ENCODE measurements at regions not wholly inside any gene's neighbourhood (a gene's known extent, or its start where the extent isn't known, plus 50 kb on each side); places are given as distances from the start of the nearest gene placed in this dataset.

GRCh38 chr9:38153152-38153909 lies 84.3 kb upstream of the SHB start:
- BruUV-seq (replicated peaks): no TSS peak
- intact Hi-C loops (cut with micrococcal nuclease): no loop called here
- H3K4me1 ChIP-seq (ENCODE audit: insufficient read depth, low read length): no peaks in the 10 kb centered on the region
- H3K9me3 ChIP-seq (ENCODE audit: low read length): no peaks in the 10 kb centered on the region
- H3K27ac ChIP-seq (ENCODE audit: low read length): no peak overlapping the region
- TF ChIP-seq CTCF (conservative IDR thresholded peaks at IDR 0.05; ENCODE audit: low read depth, low read length) (no peak), EZH2 (IDR thresholded peaks at IDR 0.05; ENCODE audit: low read length, unreplicated experiment) (no peak), EZH2phosphoT487 (IDR thresholded peaks at IDR 0.05; ENCODE audit: borderline replicate concordance, low read length) (no peak)
- no peak overlapping the region for H2AFZ ChIP-seq (ENCODE audit: low read length)
- H3K9ac ChIP-seq (ENCODE audit: low read length): no peak overlapping the region
- H3K27me3 ChIP-seq (ENCODE audit: low read length): no peaks in the 10 kb centered on the region
- H3K36me3 ChIP-seq (ENCODE audit: low read depth, low read length): no peaks in the 10 kb centered on the region
- no peak overlapping the region for H3K4me2 ChIP-seq (ENCODE audit: low read length)
- no peaks in the 10 kb centered on the region for H3K9me2 ChIP-seq (replicated peaks; ENCODE audit: low read length)
- H3K4me3 ChIP-seq (ENCODE audit: low read length): no peak overlapping the region
- no peaks in the 10 kb centered on the region for H3F3A ChIP-seq (ENCODE audit: low read length, unreplicated experiment)
- ChIA-PET CTCF (no interaction called here), POLR2A (ENCODE audit: unreplicated experiment) (no interaction called here)
- no peaks in the 10 kb centered on the region for H3K79me2 ChIP-seq (ENCODE audit: low read length)
- H4K20me1 ChIP-seq (ENCODE audit: low read length): no peaks in the 10 kb centered on the region
- ATAC-seq (no peak), DNase-seq (no peak)

- H3K9ac ChIP-seq (ENCODE audit: low read length): no peak overlapping the region
- intact Hi-C loops (cut with micrococcal nuclease): no loop called here
- TF ChIP-seq EZH2 (IDR thresholded peaks at IDR 0.05; ENCODE audit: low read length, unreplicated experiment) (no peak), CTCF (conservative IDR thresholded peaks at IDR 0.05; ENCODE audit: low read depth, low read length) (no peak), EZH2phosphoT487 (IDR thresholded peaks at IDR 0.05; ENCODE audit: borderline replicate concordance, low read length) (no peak)
- H3K4me1 ChIP-seq (ENCODE audit: insufficient read depth, low read length): no peaks in the 10 kb centered on the region
- DNase-seq (no peak), ATAC-seq (no peak)
- H2AFZ ChIP-seq (ENCODE audit: low read length): no peak overlapping the region
- no peaks in the 10 kb centered on the region for H3K27me3 ChIP-seq (ENCODE audit: low read length)
- no peaks in the 10 kb centered on the region for H4K20me1 ChIP-seq (ENCODE audit: low read length)
- no peak overlapping the region for H3K4me2 ChIP-seq (ENCODE audit: low read length)
- no peak overlapping the region for H3K27ac ChIP-seq (ENCODE audit: low read length)
- H3K9me3 ChIP-seq (ENCODE audit: low read length): no peaks in the 10 kb centered on the region
- H3K79me2 ChIP-seq (ENCODE audit: low read length): no peaks in the 10 kb centered on the region
- no peaks in the 10 kb centered on the region for H3K9me2 ChIP-seq (replicated peaks; ENCODE audit: low read length)
- H3F3A ChIP-seq (ENCODE audit: low read length, unreplicated experiment): no peaks in the 10 kb centered on the region
- BruUV-seq (replicated peaks): no TSS peak
- CTCF ChIA-PET: no interaction called here
- H3K4me3 ChIP-seq (ENCODE audit: low read length): no peak overlapping the region
- POLR2A ChIA-PET (ENCODE audit: unreplicated experiment): interaction anchor here (0.5 kb wide), 1 partner anchor 1575 kb away, joined by 9 read pairs; no protein-coding TSS in a partner anchor
- H3K36me3 ChIP-seq (ENCODE audit: low read depth, low read length): no peaks in the 10 kb centered on the region
These were observed 80.6 kb upstream of the SHB start for GRCh38 chr9:38149647-38150046.

GRCh38 chr9:38146844-38147243 lies 77.8 kb upstream of the SHB start:
- Histone ChIP-seq H3K4me1 (ENCODE audit: insufficient read depth, low read length) (peaks cover 5% of the 10 kb centered on the region; the same call in 1 of the 2 replicates), H3K36me3 (ENCODE audit: low read depth, low read length) (no peaks in the 10 kb centered on the region), H3K4me2 (ENCODE audit: low read length) (no peak overlapping the region), H3K4me3 (ENCODE audit: low read length) (no peak overlapping the region), H2AFZ (ENCODE audit: low read length) (no peak overlapping the region), H3K9me3 (ENCODE audit: low read length) (no peaks in the 10 kb centered on the region), H3K9ac (ENCODE audit: low read length) (no peak overlapping the region), H3F3A (ENCODE audit: low read length, unreplicated experiment) (no peaks in the 10 kb centered on the region), H3K27ac (ENCODE audit: low read length) (no peak overlapping the region), H4K20me1 (ENCODE audit: low read length) (no peaks in the 10 kb centered on the region), H3K9me2 (replicated peaks; ENCODE audit: low read length) (no peaks in the 10 kb centered on the region), H3K27me3 (ENCODE audit: low read length) (no peaks in the 10 kb centered on the region), H3K79me2 (ENCODE audit: low read length) (no peaks in the 10 kb centered on the region)
- DNase-seq (no peak), ATAC-seq (no peak)
- POLR2A ChIA-PET (ENCODE audit: unreplicated experiment): no interaction called here
- intact Hi-C loops (cut with micrococcal nuclease): no loop called here
- BruUV-seq (replicated peaks): no TSS peak
- CTCF ChIA-PET: no interaction called here
- TF ChIP-seq CTCF (conservative IDR thresholded peaks at IDR 0.05; ENCODE audit: low read depth, low read length): no peak
- TF ChIP-seq EZH2phosphoT487 (IDR thresholded peaks at IDR 0.05; ENCODE audit: borderline replicate concordance, low read length): no peak
- TF ChIP-seq EZH2 (IDR thresholded peaks at IDR 0.05; ENCODE audit: low read length, unreplicated experiment): no peak

All from PC-3 (cell line).